ENCODE measurements at regions not wholly inside any gene's neighbourhood (a gene's known extent, or its start where the extent isn't known, plus 50 kb on each side); places are given as distances from the start of the nearest gene placed in this dataset.

DNA sequence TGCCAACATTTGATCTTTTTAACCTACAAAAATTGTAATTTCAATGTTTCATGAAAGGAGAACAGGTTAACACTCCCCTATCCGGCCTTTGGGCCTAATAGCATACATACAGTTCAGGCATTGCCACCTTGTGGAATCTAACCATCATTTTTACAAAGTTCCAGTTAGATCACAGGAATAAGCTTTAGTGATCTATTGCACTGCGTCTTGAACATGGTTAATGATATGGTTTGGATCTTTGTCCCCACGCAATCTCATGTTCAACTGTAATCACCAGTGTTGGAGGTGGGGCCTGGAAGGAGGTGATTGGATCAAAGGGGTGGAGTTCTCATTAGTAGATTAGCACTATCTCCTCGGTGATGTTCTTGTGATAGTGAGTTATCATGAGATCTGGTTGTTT, 58.2 kb upstream of the NEUROD1 start:
- TF ChIP-seq POLR2AphosphoS2 (conservative IDR thresholded peaks at IDR 0.05; ENCODE audit: low read length) (no peak), POLR2A (IDR thresholded peaks at IDR 0.05; ENCODE audit: low read length) (no peak), BHLHE40 (IDR thresholded peaks at IDR 0.05; ENCODE audit: low read depth, low read length) (no peak), NPAS2 (CRISPR knock-in tag; IDR thresholded peaks at IDR 0.05; ENCODE audit: borderline replicate concordance) (no peak), EHF (CRISPR knock-in tag; IDR thresholded peaks at IDR 0.05) (no peak)
- TF ChIP-seq, protein P1, sequence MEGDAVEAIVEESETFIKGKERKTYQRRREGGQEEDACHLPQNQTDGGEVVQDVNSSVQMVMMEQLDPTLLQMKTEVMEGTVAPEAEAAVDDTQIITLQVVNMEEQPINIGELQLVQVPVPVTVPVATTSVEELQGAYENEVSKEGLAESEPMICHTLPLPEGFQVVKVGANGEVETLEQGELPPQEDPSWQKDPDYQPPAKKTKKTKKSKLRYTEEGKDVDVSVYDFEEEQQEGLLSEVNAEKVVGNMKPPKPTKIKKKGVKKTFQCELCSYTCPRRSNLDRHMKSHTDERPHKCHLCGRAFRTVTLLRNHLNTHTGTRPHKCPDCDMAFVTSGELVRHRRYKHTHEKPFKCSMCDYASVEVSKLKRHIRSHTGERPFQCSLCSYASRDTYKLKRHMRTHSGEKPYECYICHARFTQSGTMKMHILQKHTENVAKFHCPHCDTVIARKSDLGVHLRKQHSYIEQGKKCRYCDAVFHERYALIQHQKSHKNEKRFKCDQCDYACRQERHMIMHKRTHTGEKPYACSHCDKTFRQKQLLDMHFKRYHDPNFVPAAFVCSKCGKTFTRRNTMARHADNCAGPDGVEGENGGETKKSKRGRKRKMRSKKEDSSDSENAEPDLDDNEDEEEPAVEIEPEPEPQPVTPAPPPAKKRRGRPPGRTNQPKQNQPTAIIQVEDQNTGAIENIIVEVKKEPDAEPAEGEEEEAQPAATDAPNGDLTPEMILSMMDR (IDR thresholded peaks at IDR 0.05): no peak
- TF ChIP-seq, protein P2, sequence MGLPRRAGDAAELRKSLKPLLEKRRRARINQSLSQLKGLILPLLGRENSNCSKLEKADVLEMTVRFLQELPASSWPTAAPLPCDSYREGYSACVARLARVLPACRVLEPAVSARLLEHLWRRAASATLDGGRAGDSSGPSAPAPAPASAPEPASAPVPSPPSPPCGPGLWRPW (IDR thresholded peaks at IDR 0.05): no peak
- TF ChIP-seq, protein P3, sequence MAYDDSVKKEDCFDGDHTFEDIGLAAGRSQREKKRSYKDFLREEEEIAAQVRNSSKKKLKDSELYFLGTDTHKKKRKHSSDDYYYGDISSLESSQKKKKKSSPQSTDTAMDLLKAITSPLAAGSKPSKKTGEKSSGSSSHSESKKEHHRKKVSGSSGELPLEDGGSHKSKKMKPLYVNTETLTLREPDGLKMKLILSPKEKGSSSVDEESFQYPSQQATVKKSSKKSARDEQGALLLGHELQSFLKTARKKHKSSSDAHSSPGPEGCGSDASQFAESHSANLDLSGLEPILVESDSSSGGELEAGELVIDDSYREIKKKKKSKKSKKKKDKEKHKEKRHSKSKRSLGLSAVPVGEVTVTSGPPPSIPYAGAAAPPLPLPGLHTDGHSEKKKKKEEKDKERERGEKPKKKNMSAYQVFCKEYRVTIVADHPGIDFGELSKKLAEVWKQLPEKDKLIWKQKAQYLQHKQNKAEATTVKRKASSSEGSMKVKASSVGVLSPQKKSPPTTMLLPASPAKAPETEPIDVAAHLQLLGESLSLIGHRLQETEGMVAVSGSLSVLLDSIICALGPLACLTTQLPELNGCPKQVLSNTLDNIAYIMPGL (CRISPR knock-in tag; IDR thresholded peaks at IDR 0.05; ENCODE audit: borderline replicate concordance): no peak
